COLO668 (cell line): ENCODE measurements at regions not wholly inside any gene's neighbourhood (a gene's known extent, or its start where the extent isn't known, plus 50 kb on each side); places are given as distances from the start of the nearest gene placed in this dataset.
"Not testable (repeated sequence)": the region's sequence is repeated elsewhere in the genome, so short reads cannot be mapped to it uniquely, and the experiment has no call there.

Experiments used
- DNase-seq: peaks from one replicate; lab custom pipeline; 2025; ENCODE audit not compliant: unreplicated experiment; lab: John Stamatoyannopoulos, UW

DNA sequence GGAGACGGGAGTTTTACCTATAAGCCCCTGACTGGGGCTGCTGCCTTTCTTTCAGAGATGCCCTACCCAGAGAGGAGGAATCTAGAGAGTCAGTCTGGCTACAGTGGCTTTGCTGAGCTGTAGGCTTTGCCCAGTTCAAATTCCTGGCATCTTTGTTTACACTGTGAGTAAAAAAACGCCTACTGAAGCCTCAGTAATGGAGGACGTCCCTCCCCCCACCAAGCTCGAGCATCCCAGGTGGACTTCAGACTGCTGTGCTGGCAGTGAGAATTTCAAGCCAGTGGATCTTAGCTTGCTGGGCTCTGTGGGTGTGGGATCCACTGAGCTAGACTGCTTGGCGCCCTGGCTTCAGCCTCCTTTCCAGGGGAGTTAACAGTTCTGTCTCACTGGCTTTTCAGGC is 237.1 kb upstream of the NT5E start:
- DNase-seq, result not testable (repeated sequence)

DNA sequence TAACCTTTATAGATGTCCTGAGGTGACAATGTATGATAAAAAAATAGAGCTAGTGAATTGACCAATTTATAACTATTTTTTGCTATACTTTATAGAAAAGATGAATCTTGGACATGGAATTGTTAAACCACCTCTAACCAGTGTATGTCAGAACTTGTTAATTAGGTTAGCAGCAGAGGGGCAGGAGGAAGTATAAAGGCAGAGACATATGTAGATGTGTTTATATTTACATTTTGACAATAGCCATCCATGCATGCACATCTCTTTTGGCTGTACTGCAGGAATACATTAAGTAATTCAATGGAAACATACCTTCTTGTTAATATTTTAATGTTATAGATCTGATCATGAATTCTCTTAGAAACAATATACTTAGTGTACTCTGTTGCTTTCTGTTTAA is 254.6 kb upstream of the NT5E start:
- no peak for DNase-seq

DNA sequence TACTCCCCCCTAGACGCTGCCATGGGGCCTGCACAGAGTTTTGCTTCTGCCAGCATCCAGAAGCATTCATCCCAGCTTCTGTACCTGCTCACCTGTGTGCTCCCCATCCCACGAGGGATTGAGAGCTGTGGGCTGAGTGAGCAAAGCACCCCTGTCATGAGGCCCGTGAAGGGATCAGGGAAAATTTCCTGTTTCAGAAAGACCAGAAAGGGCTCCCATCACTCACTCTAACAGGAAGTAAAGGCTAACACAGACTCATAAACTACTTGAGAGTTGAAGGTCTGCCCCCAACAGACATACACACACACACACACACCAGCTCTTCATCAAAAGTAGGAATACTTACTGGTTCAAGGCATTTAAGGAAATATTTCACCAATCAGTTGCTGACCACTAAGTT is 256.5 kb upstream of the NT5E start:
- no peak for DNase-seq

DNA sequence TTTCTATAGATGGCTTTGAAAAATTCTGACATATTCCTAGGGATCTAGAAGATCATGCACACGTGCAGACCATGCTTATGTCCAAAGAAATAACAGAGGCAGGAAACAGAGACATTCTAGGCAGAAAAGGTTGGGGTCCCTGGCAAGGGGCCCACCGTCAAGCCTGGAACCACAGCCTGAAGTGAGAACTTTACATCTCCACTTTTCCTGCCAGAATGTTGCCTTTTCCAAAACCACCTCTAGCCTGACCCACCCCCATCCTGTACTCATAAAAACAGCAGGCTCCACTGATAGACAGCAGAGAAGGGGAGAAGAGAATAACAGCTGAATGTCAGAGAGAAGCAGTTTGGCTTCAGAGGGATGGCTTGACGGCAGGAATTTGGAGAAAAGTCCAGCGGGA is 257.3 kb upstream of the NT5E start:
- DNase-seq, result no peak

- DNase-seq, result no peak
These were observed 257.7 kb upstream of the NT5E start for GRCh38 chr6:85192186-85192585.

DNA sequence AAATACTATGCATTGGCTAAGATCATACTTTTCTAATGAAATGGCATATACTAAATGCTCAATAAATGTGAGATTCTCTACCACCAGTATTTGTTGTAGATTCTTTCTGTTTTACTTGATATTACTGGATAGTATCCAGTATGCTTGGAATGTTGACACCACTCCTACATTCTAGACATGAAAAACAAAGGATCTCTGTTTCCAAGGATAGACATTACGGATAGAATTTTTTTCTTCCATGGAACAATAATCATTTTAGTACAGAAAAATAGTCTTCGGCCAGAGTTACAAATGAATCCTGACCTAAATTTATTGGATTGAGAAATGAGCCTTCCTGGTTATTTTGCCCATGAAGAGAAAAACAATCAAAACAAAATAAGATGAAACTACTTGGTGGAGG is 258.2 kb upstream of the NT5E start:
- DNase-seq, result no peak

- no peak for DNase-seq
These were observed 263.2 kb upstream of the NT5E start for GRCh38 chr6:85186546-85187175.

DNA sequence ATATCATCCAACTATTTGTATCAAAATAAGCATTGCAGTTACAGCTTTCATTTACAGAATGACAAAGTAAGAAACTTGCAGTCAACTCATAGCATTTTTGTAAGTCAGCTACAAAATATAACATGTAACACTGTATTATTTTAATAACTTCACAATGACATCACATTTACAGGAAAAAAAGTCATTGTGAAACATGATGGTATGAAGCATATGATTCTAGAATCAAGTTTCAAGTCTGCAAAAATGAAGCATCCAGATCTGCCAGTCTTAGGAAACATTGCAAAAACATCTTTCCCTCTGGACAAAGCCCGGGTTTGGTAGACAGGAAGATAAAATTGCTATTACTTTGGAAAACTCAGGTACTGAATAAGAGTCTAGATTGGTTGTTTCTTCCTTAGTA is 263.9 kb upstream of the NT5E start:
- DNase-seq, result no peak

DNA sequence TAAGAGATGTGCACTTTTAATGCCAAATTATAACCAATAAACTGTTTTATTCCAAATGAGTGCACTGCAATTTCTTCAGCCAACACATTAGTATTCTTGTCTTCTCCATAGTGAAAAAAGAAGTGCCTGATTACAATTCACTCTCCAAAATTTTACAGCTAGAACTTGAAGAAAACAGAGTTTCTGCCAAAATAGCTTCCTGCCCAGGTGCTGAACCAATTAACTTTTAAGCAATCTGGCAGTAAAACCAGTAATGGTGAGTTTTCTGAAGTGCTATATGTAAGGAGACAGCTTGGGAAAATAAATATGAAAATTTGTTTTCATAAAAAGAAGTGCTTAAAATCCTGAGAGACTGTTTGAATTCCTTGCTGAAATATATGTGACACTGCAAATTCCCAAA is 266.0 kb upstream of the NT5E start:
- no peak for DNase-seq

GRCh38 chr6:85172705-85173104 is 277.2 kb upstream of the NT5E start:
- DNase-seq, result no peak

DNA sequence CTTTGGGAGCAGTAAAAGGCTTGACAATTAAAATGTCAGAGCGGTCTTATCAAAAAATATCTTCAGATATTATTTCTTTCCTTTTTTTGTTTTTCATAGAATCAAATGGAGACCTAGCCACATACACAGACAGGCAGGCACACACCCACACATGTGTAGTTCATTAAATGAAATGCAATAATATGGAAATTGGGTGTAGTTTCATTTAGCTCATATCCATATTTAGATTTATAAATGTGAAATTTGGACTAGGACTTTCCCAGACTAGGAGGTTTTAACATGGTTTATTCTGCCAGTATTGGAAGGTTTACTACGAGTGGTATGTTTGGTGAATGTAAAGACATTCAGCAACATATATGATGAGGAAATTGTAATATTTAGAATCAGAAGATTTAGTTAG is 277.7 kb upstream of the NT5E start:
- DNase-seq, result no peak

DNA sequence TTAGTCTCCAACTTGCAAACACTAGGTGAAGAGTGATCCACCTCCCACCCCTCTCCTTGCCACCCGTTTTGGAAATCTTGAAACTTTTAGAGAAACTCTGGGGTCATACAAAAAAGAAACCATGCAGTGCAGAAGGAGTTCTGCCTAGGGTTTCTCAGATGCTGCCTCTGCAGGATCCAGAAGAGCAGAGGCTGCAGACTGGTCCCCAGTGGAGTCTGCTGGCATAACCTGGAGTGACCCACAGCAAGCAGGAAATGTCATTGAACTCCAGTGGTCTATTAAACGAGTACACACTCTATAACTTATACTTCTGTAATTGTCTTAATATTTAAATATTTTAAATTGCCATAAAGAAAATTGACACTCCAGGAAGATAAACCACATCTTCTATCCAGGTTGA is 280.7 kb upstream of the NT5E start:
- DNase-seq, result no peak

GRCh38 chr6:85168146-85168545 is 281.7 kb upstream of the NT5E start:
- no peak for DNase-seq

- DNase-seq, result no peak
These were observed 283.7 kb upstream of the NT5E start for GRCh38 chr6:85166114-85166741.

DNA sequence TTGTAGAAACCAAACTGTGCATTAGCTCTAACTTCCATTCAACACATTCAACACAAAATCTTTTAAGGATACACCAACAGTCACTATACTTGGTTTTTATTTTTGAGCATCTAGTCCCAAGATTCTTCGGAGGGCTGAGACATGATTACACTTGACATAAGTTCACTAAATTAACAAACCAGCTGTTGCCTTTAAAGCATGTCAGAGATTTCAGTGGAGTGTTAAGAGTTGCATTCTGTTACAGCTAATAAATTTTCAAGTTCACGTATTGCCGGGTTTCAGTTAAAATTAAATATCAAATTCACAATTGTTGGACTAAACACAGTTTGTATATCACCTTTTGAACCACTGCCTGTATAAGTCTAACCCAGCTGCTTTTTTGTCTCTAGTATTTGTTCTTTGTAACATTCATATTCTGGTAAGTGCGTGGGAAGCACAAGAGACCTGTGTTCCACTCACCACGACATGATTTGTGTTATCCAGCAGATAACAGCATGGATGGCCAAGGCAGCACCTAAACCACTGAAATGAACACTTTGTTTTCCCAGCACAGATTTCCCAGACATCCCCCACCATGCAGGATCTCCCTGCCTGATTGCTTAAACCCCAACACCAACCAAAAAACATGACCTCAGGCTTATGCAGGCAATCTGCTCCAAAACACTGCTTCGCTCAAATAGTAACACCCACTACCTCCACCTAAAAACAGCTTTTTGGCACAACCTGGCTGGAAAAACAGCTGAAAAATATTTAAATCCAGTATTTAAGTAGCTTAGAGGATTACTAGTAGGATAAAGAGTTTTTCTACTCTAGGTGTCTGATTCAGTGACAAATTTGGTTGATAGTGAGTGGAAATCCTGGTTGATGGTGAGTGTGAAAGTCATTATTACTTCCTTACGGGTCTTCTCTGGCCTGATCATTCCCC is 286.5 kb upstream of the NT5E start:
- no peak for DNase-seq

DNA sequence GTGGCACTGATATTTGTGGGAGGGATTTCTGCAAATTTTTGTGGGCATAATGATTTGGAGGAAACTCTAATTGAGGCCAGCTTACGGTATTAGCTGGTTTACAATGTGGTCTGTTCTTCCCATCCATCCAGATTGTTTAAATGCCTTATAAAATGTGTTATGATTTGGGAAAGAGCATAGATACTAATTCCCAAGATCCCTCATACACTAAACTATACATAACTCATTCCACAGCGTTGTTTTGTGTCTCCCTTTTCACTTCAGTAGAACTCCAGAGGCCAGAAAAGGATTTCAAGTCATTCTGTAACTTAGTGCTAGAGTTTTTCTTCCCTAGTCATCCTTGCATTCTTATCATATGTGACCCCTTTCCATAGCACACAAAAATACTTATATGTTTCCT is 292.6 kb upstream of the NT5E start:
- no peak for DNase-seq

GRCh38 chr6:85143676-85144075 is 306.2 kb upstream of the NT5E start:
- DNase-seq, result no peak

DNA sequence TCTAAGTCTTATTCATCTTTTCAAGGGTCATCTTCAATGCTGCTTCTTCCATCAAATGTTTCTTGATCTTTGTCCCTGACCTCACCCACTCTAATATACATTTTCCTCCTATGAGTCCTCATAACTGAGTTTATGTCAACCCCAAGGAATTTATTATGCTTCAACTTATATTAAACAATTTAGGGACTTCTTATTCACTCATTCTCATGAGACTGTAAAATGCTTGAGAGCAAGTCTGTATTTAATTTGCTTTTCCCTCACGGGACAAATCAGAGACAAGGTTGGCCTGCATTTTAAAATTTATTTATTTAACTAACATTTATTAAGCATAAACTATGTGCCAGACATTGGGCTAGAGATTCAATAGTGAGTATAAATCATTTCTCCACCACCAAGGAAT is 312.0 kb upstream of the NT5E start:
- DNase-seq, result no peak

GRCh38 chr6:85136310-85136709 is 313.6 kb upstream of the NT5E start:
- no peak for DNase-seq

DNA sequence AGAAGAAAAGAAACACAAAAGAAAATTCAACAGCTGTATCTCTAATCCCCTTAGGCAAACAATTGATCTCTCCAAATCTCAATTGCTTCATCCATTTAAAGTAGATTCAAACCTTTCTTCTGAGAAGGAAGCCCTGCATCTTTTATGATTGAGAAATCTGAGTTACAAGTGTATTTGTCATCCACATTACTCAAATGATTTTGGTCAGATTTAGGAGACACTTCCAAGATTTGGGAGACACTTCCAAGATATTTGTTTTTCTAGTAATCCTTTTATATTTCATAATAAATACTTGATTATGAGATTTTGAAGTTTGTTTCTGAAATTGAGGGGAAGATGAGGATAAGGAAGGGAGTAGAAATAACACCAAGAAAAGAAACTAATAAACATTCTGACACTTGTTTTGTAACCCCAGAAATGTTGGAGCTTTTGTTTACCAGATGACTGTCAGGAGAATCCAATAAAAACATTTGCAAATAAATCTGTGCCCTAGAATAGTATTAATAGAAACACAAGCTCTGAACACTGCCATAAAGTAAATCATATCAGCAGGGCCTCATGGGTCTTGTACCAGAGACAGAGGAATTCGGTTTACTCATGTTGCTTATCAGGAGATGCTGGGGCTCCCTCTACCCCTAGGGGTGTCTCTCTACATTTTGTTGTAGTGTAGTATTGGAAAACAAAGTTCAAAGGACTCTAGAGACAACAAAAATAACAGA is 314.3 kb upstream of the NT5E start:
- no peak for DNase-seq

DNA sequence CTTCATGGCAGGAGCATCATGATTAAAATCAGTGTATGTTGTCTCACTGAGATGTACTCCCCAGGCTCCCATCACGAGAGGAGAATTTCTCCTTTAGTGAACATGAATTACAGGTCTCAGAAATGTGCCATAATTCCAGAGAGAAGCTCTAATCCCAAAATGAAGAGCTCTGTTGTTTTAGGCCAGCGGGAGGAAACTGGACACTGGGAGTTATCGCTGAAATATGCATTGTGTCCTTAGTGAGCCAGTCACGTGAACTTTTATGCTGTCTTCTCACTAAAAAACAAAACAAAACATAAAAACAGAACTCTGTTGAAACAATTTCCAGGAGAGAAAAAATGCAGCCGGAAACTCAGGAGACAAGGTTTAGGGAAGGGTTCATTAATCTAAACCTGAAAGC is 315.7 kb upstream of the NT5E start:
- DNase-seq, result no peak

GRCh38 chr6:85132091-85132490 is 317.8 kb upstream of the NT5E start:
- DNase-seq, result no peak
